ENCODE measurements at regions not wholly inside any gene's neighbourhood (a gene's known extent, or its start where the extent isn't known, plus 50 kb on each side); places are given as distances from the start of the nearest gene placed in this dataset.

DNA sequence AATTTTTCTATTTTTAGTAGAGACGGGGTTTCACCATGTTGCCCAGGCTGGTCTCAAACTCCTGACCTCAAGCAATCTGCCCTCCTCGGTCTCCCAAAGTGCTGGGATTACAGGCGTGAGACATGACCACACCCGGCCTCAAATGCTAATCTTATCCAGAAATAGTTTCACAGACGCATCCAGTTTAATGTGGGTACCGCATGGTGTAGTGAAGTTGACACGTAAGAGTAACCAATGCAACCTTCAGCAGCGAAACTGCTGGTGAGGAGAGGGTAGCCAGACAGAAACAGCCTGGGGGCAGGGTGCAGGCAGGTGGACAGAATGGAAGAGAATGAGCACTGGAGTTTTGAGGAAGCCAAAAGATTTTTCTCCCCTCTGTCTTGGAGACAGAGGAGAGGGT lies 63.5 kb upstream of the FAM180A start:
- H3K9me3 Mint-ChIP-seq (ENCODE audit: unreplicated experiment) = no peaks in the 10 kb centered on the region
- Histone ChIP-seq H3K27me3 (replicated peaks; ENCODE audit: control insufficient read depth, insufficient read depth, low read length) (no peaks in the 10 kb centered on the region), H3K4me3 (ENCODE audit: low read depth, low read length) (no peak overlapping the region), H3K4me1 (no peaks in the 10 kb centered on the region), H3K9me3 (no peaks in the 10 kb centered on the region), H3K36me3 (ENCODE audit: control insufficient read depth, insufficient read depth, low read length) (no peaks in the 10 kb centered on the region)
- H3K4me1 Mint-ChIP-seq (ENCODE audit: low read depth, unreplicated experiment) = peaks cover 7% of the 10 kb centered on the region
- H3K36me3 Mint-ChIP-seq (ENCODE audit: insufficient read depth, unreplicated experiment) = no peaks in the 10 kb centered on the region
- BruUV-seq (replicated peaks) = no TSS peak
- intact Hi-C loops (cut with micrococcal nuclease; ENCODE audit: unreplicated experiment) = no loop called here
- no peak overlapping the region for H3K27ac Mint-ChIP-seq (ENCODE audit: unreplicated experiment)
- no peak for TF ChIP-seq CTCF (IDR thresholded peaks at IDR 0.05; ENCODE audit: insufficient read depth in 1 of 2, low read depth in 1 of 2, low read length in 1 of 2, severe bottlenecking in 1 of 2, unreplicated experiment in 1 of 2)
- DNase-seq = no peak
- ChIA-PET POLR2A (no interaction called here), CTCF (no interaction called here)
- H3K4me3 Mint-ChIP-seq (ENCODE audit: unreplicated experiment) = no peak overlapping the region
- H3K27me3 Mint-ChIP-seq (ENCODE audit: insufficient read depth, unreplicated experiment) = no peaks in the 10 kb centered on the region

- H3K9me3 Mint-ChIP-seq (ENCODE audit: unreplicated experiment) = no peaks in the 10 kb centered on the region
- DNase-seq = no peak
- no peak for TF ChIP-seq CTCF (IDR thresholded peaks at IDR 0.05; ENCODE audit: insufficient read depth in 1 of 2, low read depth in 1 of 2, low read length in 1 of 2, severe bottlenecking in 1 of 2, unreplicated experiment in 1 of 2)
- H3K4me3 Mint-ChIP-seq (ENCODE audit: unreplicated experiment) = no peak overlapping the region
- Histone ChIP-seq H3K36me3 (ENCODE audit: control insufficient read depth, insufficient read depth, low read length) (no peaks in the 10 kb centered on the region), H3K4me1 (no peaks in the 10 kb centered on the region), H3K27me3 (replicated peaks; ENCODE audit: control insufficient read depth, insufficient read depth, low read length) (no peaks in the 10 kb centered on the region), H3K9me3 (no peaks in the 10 kb centered on the region), H3K4me3 (ENCODE audit: low read depth, low read length) (no peak overlapping the region)
- CTCF ChIA-PET = no interaction called here
- intact Hi-C loops (cut with micrococcal nuclease; ENCODE audit: unreplicated experiment) = no loop called here
- POLR2A ChIA-PET = no interaction called here
- BruUV-seq (replicated peaks) = no TSS peak
- no peaks in the 10 kb centered on the region for H3K27me3 Mint-ChIP-seq (ENCODE audit: insufficient read depth, unreplicated experiment)
- no peak overlapping the region for H3K27ac Mint-ChIP-seq (ENCODE audit: unreplicated experiment)
- no peaks in the 10 kb centered on the region for H3K36me3 Mint-ChIP-seq (ENCODE audit: insufficient read depth, unreplicated experiment)
- peaks cover 7% of the 10 kb centered on the region for H3K4me1 Mint-ChIP-seq (ENCODE audit: low read depth, unreplicated experiment)
These were observed 62.9 kb upstream of the FAM180A start for GRCh38 chr7:135811506-135811905.

- H3K9me3 ChIP-seq = no peaks in the 10 kb centered on the region
- no peak overlapping the region for H3K27ac Mint-ChIP-seq (ENCODE audit: unreplicated experiment)
- H3K27me3 ChIP-seq (replicated peaks; ENCODE audit: control insufficient read depth, insufficient read depth, low read length) = no peaks in the 10 kb centered on the region
- no peak for DNase-seq
- ChIA-PET CTCF (no interaction called here), POLR2A (no interaction called here)
- peaks cover 7% of the 10 kb centered on the region for H3K4me1 Mint-ChIP-seq (ENCODE audit: low read depth, unreplicated experiment)
- H3K27me3 Mint-ChIP-seq (ENCODE audit: insufficient read depth, unreplicated experiment) = no peaks in the 10 kb centered on the region
- no peaks in the 10 kb centered on the region for H3K36me3 ChIP-seq (ENCODE audit: control insufficient read depth, insufficient read depth, low read length)
- intact Hi-C loops (cut with micrococcal nuclease; ENCODE audit: unreplicated experiment) = loop anchor here (10.0 kb wide), 1 partner anchor 277 kb away; no protein-coding TSS in a partner anchor
- 0 out of 2 replicates have a peak, but pooled peaks cover under 1% of the 10 kb centered on the region for H3K4me1 ChIP-seq
- no peak overlapping the region for H3K4me3 Mint-ChIP-seq (ENCODE audit: unreplicated experiment)
- H3K4me3 ChIP-seq (ENCODE audit: low read depth, low read length) = no peak overlapping the region
- no TSS peak for BruUV-seq (replicated peaks)
- TF ChIP-seq CTCF (IDR thresholded peaks at IDR 0.05; ENCODE audit: insufficient read depth in 1 of 2, low read depth in 1 of 2, low read length in 1 of 2, severe bottlenecking in 1 of 2, unreplicated experiment in 1 of 2) = no peak
- H3K9me3 Mint-ChIP-seq (ENCODE audit: unreplicated experiment) = no peaks in the 10 kb centered on the region
- no peaks in the 10 kb centered on the region for H3K36me3 Mint-ChIP-seq (ENCODE audit: insufficient read depth, unreplicated experiment)
These were observed 59.6 kb upstream of the FAM180A start for GRCh38 chr7:135808206-135808605.

Data from Caco-2 (cell line).